BJ (cell line): ENCODE measurements at regions not wholly inside any gene's neighbourhood (a gene's known extent, or its start where the extent isn't known, plus 50 kb on each side); places are given as distances from the start of the nearest gene placed in this dataset.

Experiments used
- CTCF ChIA-PET: fragments of 350-600 bp; formaldehyde crosslinking; extraction: SDS; loops from one replicate; lab custom pipeline; 2021; ENCODE audit warnings: antibody characterized with exemption, inconsistent platforms; lab: Yijun Ruan, JAX
- POLR2A ChIA-PET: fragments of 300-600 bp; sonication (Branson Sonifier 250); formaldehyde crosslinking; extraction: SDS; loops from one replicate; lab custom pipeline; 2021; ENCODE audit warnings: antibody characterized with exemption; lab: Charles Lee
- DNase-seq: peaks from one replicate; pipeline ENCODE4 v3.0.0-alpha.2; 2011; ENCODE audit warnings: low read depth
- H3K27me3 ChIP-seq: 2 replicates; pipeline ENCODE4 v1.6.0; 2011; ENCODE audit warnings: low read length; ENCODE audit not compliant: control insufficient read depth, insufficient read depth
- H3K36me3 ChIP-seq: 2 replicates; pipeline ENCODE4 v1.5.1; 2011; ENCODE audit warnings: low read length; ENCODE audit not compliant: control insufficient read depth, insufficient read depth
- H3K4me3 ChIP-seq: 2 replicates; pipeline ENCODE4 v1.5.1; 2011; ENCODE audit warnings: low read depth, mild to moderate bottlenecking, control low read depth, low read length
- CTCF ChIP-seq: IDR thresholded peaks from 2 replicates; pipeline ENCODE4 v1.5.1; 2011; ENCODE audit warnings: low read depth, mild to moderate bottlenecking, control low read depth, inconsistent platforms, low read length, moderate library complexity; ENCODE audit not compliant: insufficient read depth

DNA sequence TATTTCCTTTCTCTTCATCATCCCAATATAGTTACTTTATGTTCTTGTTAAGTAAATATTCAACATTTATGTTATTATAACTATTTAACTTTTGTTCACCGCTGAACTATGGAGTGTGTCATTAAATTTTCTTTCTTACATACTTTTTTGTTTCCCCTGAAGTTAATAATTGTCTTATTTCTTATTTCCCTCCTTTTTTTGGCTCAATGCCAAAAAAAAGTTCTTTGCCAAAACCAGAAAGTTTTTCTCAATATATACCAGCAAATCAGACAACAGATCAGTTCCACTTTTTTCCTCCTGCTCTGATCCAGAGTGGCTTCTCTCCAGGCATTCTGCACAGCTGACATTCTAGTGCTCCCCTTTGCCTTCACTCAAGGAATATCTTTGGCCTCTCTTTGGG lies 187.0 kb upstream of the PPARGC1A start:
- no peak overlapping the region for H3K4me3 ChIP-seq
- POLR2A ChIA-PET = no interaction called here

DNA sequence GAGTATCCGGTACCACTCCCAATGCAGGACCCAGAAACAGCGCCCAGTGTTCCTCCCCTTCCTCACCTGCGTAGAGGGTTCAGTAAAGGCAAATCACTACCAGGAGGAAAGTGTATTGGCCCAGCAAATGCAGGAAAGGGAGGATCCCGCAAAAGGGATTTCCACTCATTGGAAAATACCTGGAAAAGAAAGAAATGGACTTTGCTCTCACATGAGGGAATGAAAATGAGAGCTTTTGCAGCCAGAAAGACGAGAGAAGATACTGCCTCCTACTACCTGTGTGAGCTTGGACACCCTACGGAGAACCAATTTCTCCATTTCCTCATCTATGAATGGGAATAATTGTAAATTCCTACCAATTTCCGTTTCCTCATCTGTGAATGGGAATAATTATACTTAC lies 184.1 kb upstream of the PPARGC1A start:
- POLR2A ChIA-PET = no interaction called here
- Histone ChIP-seq H3K4me3 (no peak overlapping the region), H3K27me3 (no peaks in the 10 kb centered on the region), H3K36me3 (no peaks in the 10 kb centered on the region)
- TF ChIP-seq CTCF = no peak
- DNase-seq = no peak
- CTCF ChIA-PET = interaction anchor here (4.4 kb wide), 1 partner anchor 9 kb away, joined by 16 read pairs; no protein-coding TSS in a partner anchor

More for the DNA sequence above, 187.0 kb upstream of the PPARGC1A start:
- no peak for DNase-seq
- Histone ChIP-seq H3K27me3 (no peaks in the 10 kb centered on the region), H3K36me3 (no peaks in the 10 kb centered on the region)
- TF ChIP-seq CTCF = no peak
- CTCF ChIA-PET = interaction anchor here (0.7 kb wide), 1 partner anchor 22 kb away, joined by 3 read pairs; no protein-coding TSS in a partner anchor

- CTCF ChIA-PET = interaction anchor here (1.4 to 4.4 kb wide), 2 partner anchors 11 to 14 kb away, joined by 4 to 16 read pairs; no protein-coding TSS in a partner anchor
- H3K4me3 ChIP-seq = no peak overlapping the region
- no peaks in the 10 kb centered on the region for H3K36me3 ChIP-seq
- no peak for DNase-seq
- no peak for TF ChIP-seq CTCF
- H3K27me3 ChIP-seq = no peaks in the 10 kb centered on the region
- POLR2A ChIA-PET = no interaction called here
These were observed 181.9 kb upstream of the PPARGC1A start for GRCh38 chr4:24071612-24072372.

- peak; percentile 36 for DNase-seq
- ChIA-PET CTCF (interaction anchor here (1.4 to 1.7 kb wide), 2 partner anchors 16 to 31 kb away, joined by 3 to 4 read pairs; no protein-coding TSS in a partner anchor), POLR2A (no interaction called here)
- Histone ChIP-seq H3K4me3 (no peak overlapping the region), H3K27me3 (no peaks in the 10 kb centered on the region), H3K36me3 (no peaks in the 10 kb centered on the region)
- TF ChIP-seq CTCF = no peak
These were observed 180.3 kb upstream of the PPARGC1A start for GRCh38 chr4:24070117-24070516.

DNA sequence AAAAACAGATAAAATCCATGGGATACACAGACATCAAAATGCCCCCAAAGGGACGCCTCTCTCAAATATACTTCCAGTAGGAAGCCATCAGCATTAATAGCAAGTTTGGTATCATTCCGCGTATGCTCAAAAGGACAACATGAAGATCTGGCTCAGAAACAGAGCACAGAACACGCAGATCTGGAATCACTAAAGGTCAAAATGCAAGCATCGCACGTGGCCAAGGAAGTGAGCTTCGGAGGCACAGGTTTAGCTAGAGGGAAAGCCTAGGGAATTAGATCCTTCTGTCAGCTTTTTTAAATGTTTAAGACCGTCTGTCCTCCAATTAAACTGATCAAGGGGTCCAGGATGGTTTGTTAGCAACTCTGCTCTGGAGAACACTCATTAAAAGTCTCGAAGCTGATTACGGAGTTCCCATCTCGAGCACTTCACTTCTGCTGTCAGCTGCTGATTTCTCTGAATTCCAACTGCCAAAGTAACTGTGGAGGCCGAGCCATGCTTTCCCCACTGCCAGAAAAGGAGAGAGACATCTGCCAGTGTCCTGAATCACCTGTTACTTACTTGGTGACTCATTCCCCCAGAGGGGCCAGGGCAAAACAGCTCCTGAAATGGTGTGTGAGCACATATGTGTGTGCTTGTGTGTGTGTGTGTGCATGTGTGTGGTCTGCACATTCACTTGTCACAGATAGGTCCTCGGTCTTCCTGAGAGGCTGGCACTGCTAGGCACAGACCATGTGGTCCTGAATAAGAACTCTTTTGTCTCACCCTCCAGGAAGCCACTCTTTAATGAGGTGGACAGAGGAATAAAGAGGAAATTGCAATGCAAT lies 177.7 kb upstream of the PPARGC1A start:
- CTCF ChIA-PET = interaction anchor here (1.4 to 1.5 kb wide), 2 partner anchors 15 to 139 kb away, joined by 3 to 5 read pairs; no protein-coding TSS in a partner anchor
- DNase-seq = peak; percentile 20

More for the DNA sequence above, 177.7 kb upstream of the PPARGC1A start:
- TF ChIP-seq CTCF = no peak
- no peaks in the 10 kb centered on the region for H3K36me3 ChIP-seq
- H3K27me3 ChIP-seq = no peaks in the 10 kb centered on the region
- no peak overlapping the region for H3K4me3 ChIP-seq
- POLR2A ChIA-PET = no interaction called here
